SU-DHL-6 (cell line): ENCODE measurements at regions not wholly inside any gene's neighbourhood (a gene's known extent, or its start where the extent isn't known, plus 50 kb on each side); places are given as distances from the start of the nearest gene placed in this dataset.

Experiments
- H2AFZ ChIP-seq: fragments of 200-600 bp; sonication (generic); 2 replicates; pipeline ENCODE4 v1.6.1; 2014; ENCODE audit warnings: low read depth, mild to moderate bottlenecking, moderate library complexity, mixed read lengths, antibody characterized with exemption, low read length; ENCODE audit not compliant: severe bottlenecking
- H3F3A ChIP-seq: fragments of 200-600 bp; shearing (Covaris generic); 2 replicates; pipeline ENCODE4 v1.6.0; 2016; ENCODE audit warnings: antibody characterized with exemption, mild to moderate bottlenecking; ENCODE audit not compliant: insufficient read depth
- H3K27ac ChIP-seq: fragments of 200-600 bp; sonication (generic); 2 replicates; pipeline ENCODE4 v1.5.1; 2016; ENCODE audit warnings: low read depth, mild to moderate bottlenecking, low read length, moderate library complexity, mixed read lengths
- H3K27me3 ChIP-seq: fragments of 200-600 bp; sonication (generic), shearing (Covaris generic); 2 replicates; pipeline ENCODE4 v1.6.0; 2014; ENCODE audit warnings: mild to moderate bottlenecking, low read length
- H3K36me3 ChIP-seq: fragments of 200-600 bp; sonication (generic); 2 replicates; pipeline ENCODE4 v1.6.1; 2014; ENCODE audit warnings: mild to moderate bottlenecking, low read length, mixed read lengths
- H3K4me2 ChIP-seq: fragments of 300-600, 200-600 bp; shearing (Covaris generic), sonication (generic); 2 replicates; pipeline ENCODE4 v1.6.0; 2014; ENCODE audit warnings: low read length, low read depth, mild to moderate bottlenecking; ENCODE audit not compliant: poor library complexity, severe bottlenecking
- H3K4me3 ChIP-seq: fragments of 200-600 bp; sonication (generic); 2 replicates; pipeline ENCODE4 v1.5.1; 2014; ENCODE audit warnings: antibody characterized with exemption, low read length, mild to moderate bottlenecking, mixed read lengths; ENCODE audit not compliant: insufficient read depth, poor library complexity, severe bottlenecking
- H3K79me2 ChIP-seq: fragments of 200-600 bp; sonication (generic); 2 replicates; pipeline ENCODE4 v1.6.1; 2014; ENCODE audit warnings: mild to moderate bottlenecking, low read length, moderate library complexity; ENCODE audit not compliant: insufficient read depth
- H3K9ac ChIP-seq: fragments of 200-600 bp; sonication (generic); 2 replicates; pipeline ENCODE4 v1.7.0; 2014; ENCODE audit warnings: mild to moderate bottlenecking, low read length
- H3K9me2 ChIP-seq: fragments of 200-600 bp; sonication (generic); replicated peaks from 2 replicates; pipeline ENCODE4 v1.6.1; 2014; ENCODE audit warnings: low read length; ENCODE audit not compliant: insufficient read depth
- H3K9me3 ChIP-seq: fragments of 200-600 bp; sonication (generic); 2 replicates; pipeline ENCODE4 v1.6.1; 2014; ENCODE audit warnings: low read length, mixed read lengths; ENCODE audit not compliant: insufficient read depth
- H4K20me1 ChIP-seq: fragments of 200-600 bp; sonication (generic); 2 replicates; pipeline ENCODE4 v1.6.1; 2014; ENCODE audit warnings: low read depth, mild to moderate bottlenecking, antibody characterized with exemption, low read length, moderate library complexity, mixed read lengths
- CTCF ChIP-seq: fragments of 200-600 bp; sonication (generic); IDR thresholded peaks from one replicate; pipeline ENCODE4 v1.5.1; 2017; ENCODE audit warnings: antibody characterized with exemption, mild to moderate bottlenecking, low read length, moderate library complexity; ENCODE audit not compliant: insufficient read depth, poor library complexity, severe bottlenecking
- EZH2phosphoT487 ChIP-seq: fragments of 200-600 bp; sonication (generic), shearing (Covaris generic); conservative IDR thresholded peaks from 2 replicates; pipeline ENCODE4 v1.6.1; 2018; ENCODE audit warnings: mild to moderate bottlenecking, antibody characterized with exemption, low read length, moderate library complexity, mixed read lengths

- Histone ChIP-seq H3K9me2 (no peaks in the 10 kb centered on the region), H3K4me3 (no peak overlapping the region), H3K36me3 (no peaks in the 10 kb centered on the region), H3K9me3 (no peaks in the 10 kb centered on the region), H4K20me1 (no peaks in the 10 kb centered on the region), H3K27me3 (no peaks in the 10 kb centered on the region), H3K4me2 (no peak overlapping the region), H3K27ac (no peak overlapping the region), H3K9ac (no peak overlapping the region), H2AFZ (no peak overlapping the region), H3F3A (no peaks in the 10 kb centered on the region), H3K79me2 (no peaks in the 10 kb centered on the region)
- TF ChIP-seq CTCF (no peak), EZH2phosphoT487 (no peak)
Measured at GRCh38 chr1:184826001-184826400, 71.3 kb upstream of the EDEM3 start.

GRCh38 chr1:184825571-184825970 is 70.9 kb upstream of the EDEM3 start:
- Histone ChIP-seq H3K27me3 (no peaks in the 10 kb centered on the region), H3K27ac (no peak overlapping the region), H3K9me3 (no peaks in the 10 kb centered on the region), H3K9ac (no peak overlapping the region), H3K79me2 (no peaks in the 10 kb centered on the region), H3K9me2 (no peaks in the 10 kb centered on the region), H2AFZ (no peak overlapping the region), H4K20me1 (no peaks in the 10 kb centered on the region), H3K4me3 (no peak overlapping the region), H3K36me3 (no peaks in the 10 kb centered on the region), H3F3A (no peaks in the 10 kb centered on the region), H3K4me2 (no peak overlapping the region)
- TF ChIP-seq EZH2phosphoT487 = no peak
- TF ChIP-seq CTCF = no peak

- H3K36me3 ChIP-seq = no peaks in the 10 kb centered on the region
- no peaks in the 10 kb centered on the region for H3F3A ChIP-seq
- H3K79me2 ChIP-seq = no peaks in the 10 kb centered on the region
- TF ChIP-seq CTCF (no peak), EZH2phosphoT487 (no peak)
- no peak overlapping the region for H3K4me3 ChIP-seq
- no peak overlapping the region for H3K9ac ChIP-seq
- H3K9me2 ChIP-seq = no peaks in the 10 kb centered on the region
- no peaks in the 10 kb centered on the region for H3K27me3 ChIP-seq
- H3K9me3 ChIP-seq = no peaks in the 10 kb centered on the region
- H4K20me1 ChIP-seq = no peaks in the 10 kb centered on the region
- H3K27ac ChIP-seq = no peak overlapping the region
- no peak overlapping the region for H3K4me2 ChIP-seq
- no peak overlapping the region for H2AFZ ChIP-seq
Measured at GRCh38 chr1:184824691-184825323, 70.1 kb upstream of the EDEM3 start.
